ENCODE measurements at regions not wholly inside any gene's neighbourhood (a gene's known extent, or its start where the extent isn't known, plus 50 kb on each side); places are given as distances from the start of the nearest gene placed in this dataset.
"Not testable (repeated sequence)": the region's sequence is repeated elsewhere in the genome, so short reads cannot be mapped to it uniquely, and the experiment has no call there.

GRCh38 chr7:63789378-63790176 lies 209.1 kb upstream of the ZNF722 start:
- DNase-seq, result no peak
- peak overlapping the region in 2 of 4 donors; percentile 18 to 34 for H3K4me3 ChIP-seq

GRCh38 chr7:63790177-63790763 lies 208.4 kb upstream of the ZNF722 start:
- WGBS, 2 donors (ENCODE audit: low coverage in 1 of 2), result 33 to 78% methylated on average over 2 to 44 of the region's 49 CpGs
- H3K27me3 ChIP-seq, result peaks cover 10% of the 10 kb centered on the region
- H3K27ac ChIP-seq, result peak overlapping the region in 1 of 4 donors; percentile 12
- H3K4me1 ChIP-seq; DNase-seq; intact Hi-C loops (cut with DNase I; ENCODE audit: low total_unique reads); H3K9me3 ChIP-seq; H3K36me3 ChIP-seq; in situ Hi-C loops (cut with MboI; ENCODE audit: low pct_ligation_motif_present in 1 of 4, low pct_unique_long_range_greater_than_20kb in 1 of 4, low sequenced_read_pairs in 3 of 4): not testable (repeated sequence)
- peak overlapping the region in 2 of 4 donors; percentile 18 to 34 for H3K4me3 ChIP-seq

More at GRCh38 chr7:63789378-63790176, 209.1 kb upstream of the ZNF722 start:
- Histone ChIP-seq H3K4me1 (no peaks in the 10 kb centered on the region), H3K36me3 (no peaks in the 10 kb centered on the region), H3K27ac (peak overlapping the region in 1 of 4 donors; percentile 12), H3K9me3 (peaks cover 0 to 5% of the 10 kb centered on the region in 2 donors), H3K27me3 (peaks cover 10% of the 10 kb centered on the region)
- in situ Hi-C loops (cut with MboI; ENCODE audit: low pct_ligation_motif_present in 1 of 4, low pct_unique_long_range_greater_than_20kb in 1 of 4, low sequenced_read_pairs in 3 of 4) (no loop called here), intact Hi-C loops (cut with DNase I; ENCODE audit: low total_unique reads) (no loop called here)
- peak; percentile 29 for TF ChIP-seq POLR2A (IDR thresholded peaks at IDR 0.05)
- no peak for TF ChIP-seq CTCF (IDR thresholded peaks at IDR 0.05)
- WGBS, 2 donors (ENCODE audit: low coverage in 1 of 2), result 81% methylated on average over 77 of the region's 78 CpGs; no CpG with 5 or more reads in 1 of the 2 donors

Small RNA genes lying in the stretch of these regions (small RNA-seq; reads per million reads assigned to genes)
- 0 reads per million in 4 donors for gene AC079355.2

Data from transverse colon (tissue), 4 donors.